ENCODE measurements at regions not wholly inside any gene's neighbourhood (a gene's known extent, or its start where the extent isn't known, plus 50 kb on each side); places are given as distances from the start of the nearest gene placed in this dataset.

DNA sequence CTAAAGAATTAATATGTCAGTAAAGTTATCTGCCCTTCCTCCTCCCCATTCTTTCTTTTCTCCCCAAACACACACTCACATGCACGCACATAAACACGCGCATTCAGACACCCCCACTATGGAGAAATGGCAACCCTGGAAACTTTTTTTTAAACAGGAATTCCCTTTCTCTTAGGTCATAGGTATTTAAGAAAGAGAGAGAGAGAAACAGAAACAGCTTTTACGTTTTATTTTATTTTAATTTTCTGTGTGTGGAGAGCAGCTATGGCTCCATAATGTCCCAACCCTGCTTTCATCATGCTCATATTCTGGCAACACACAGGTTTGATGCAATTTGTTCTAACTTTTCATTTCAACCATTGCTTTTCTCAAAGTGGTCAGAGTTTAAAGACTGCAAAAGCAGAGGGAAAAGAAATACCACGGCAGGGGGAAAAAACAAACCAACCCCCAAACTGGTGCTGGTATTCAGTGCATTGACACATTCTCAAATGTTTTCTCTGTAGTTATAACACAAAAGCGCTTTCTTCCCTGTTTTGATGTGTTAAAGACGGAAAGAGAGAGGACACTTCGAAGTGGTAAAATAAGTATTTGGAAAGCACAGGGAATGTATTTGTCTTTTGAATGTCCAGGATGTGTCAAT, 126.0 kb upstream of the TMEM161B start:
- no peak for DNase-seq

DNA sequence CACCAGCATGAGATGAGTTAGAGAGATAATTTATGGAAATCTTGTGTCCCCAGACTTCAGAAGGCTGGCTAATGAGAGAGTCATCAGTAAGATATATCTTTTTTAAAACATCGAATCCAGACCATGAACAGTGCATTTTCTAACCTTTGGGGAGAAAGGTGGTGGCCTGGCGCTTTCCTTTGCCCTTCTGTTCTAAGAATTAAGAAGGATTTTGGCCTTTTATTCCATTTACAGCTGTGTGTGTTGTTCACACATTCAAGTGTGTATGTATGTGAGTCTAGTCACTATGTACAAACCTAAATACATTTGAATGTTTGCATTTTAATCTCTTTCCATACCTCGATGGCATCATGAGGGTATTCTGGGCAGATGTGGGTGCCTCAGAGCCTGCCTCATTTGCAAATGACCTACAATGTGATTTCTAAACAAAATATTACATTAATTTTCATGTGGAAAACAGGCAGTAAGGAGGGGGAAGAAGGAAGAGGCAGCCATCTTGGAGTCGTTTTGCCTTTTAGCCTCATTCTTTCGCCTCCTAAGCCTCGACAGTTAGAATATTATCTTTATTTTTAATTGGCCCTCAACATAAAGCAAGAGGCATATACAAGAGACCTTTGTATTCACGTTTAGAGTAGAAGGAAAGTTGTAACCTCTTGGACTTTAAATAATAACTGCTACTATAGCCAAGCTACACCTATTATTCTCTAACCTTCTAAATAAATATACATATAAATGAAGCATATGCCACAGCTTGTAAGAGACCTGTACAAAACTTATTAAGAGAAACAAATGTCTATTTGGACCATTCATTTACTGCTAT, 125.3 kb upstream of the TMEM161B start:
- DNase-seq, result no peak

DNA sequence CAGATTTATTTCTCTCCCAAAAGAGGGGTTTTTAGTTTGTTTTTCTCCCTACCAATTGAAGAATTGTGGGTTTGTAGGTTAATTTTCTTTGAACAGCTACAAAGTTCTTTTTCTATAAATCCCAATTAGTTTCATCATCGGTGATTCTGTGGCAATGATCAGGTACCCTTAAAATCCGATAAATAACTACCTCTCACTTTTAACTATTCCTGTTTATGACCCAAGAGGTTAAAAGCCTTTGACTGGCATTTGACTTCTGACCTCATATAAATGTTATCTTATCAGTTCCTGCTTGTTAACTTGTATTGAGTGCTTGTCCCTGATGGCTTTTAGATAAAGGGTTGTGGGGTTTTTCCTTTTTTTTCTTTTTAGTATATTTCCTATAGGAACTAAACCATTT, 124.4 kb upstream of the TMEM161B start:
- DNase-seq, result no peak

DNA sequence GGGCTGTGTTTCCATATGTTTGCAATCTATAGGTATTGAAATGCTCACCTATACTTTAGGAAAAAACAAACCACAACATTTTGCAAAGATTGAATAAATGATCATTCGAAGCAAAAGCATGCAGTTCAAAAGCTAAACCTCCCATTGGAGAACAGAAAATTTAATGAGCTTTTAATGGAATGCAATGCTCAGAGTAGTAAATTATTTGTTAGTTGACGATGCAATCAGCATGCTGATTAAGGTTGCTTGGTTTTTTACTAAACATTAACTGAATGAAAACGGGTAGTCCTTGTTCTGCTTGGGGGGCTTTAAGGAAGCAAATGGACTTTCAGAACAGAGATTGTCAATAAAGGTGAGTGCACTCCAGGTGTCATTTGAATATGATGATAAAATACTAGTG, 123.3 kb upstream of the TMEM161B start:
- no peak for DNase-seq

GRCh38 chr5:88391116-88391515, 122.5 kb upstream of the TMEM161B start:
- DNase-seq, result no peak

DNA sequence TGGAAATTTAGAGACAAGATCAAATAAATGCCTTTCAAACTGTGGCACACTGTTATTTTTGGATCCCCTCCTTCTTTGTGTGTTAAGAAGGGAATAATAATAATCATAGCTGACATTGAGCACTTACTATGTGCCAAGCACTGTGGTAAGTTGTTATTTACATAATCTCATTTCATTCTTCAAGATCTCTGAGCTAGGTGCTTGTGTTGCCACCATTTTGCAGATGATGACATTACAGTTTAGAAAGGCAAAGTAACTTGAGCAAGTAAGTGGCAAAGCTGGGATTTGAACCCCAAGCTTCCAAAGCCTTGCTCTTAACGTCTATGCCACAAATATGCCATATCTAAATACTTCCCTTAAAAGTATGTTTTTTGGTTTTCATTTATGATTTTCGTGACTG, 121.8 kb upstream of the TMEM161B start:
- no peak for DNase-seq

DNA sequence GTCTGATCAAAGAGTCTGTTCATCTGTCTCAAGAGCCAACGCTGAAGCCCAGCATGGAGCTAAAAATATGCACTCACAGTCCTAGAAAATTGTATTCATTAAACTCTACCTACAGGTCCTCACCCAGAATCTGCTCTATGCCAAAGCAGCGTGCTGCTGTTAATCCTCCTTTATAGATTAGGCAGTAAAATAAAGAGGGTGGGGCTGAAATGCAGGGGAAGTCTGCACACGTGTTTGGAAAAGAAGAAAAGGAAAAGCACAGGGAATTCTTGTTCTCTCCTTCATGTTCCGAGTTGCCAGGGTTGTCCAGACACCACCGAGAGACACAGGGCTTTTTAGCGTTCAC, 121.4 kb upstream of the TMEM161B start:
- DNase-seq, result no peak

DNA sequence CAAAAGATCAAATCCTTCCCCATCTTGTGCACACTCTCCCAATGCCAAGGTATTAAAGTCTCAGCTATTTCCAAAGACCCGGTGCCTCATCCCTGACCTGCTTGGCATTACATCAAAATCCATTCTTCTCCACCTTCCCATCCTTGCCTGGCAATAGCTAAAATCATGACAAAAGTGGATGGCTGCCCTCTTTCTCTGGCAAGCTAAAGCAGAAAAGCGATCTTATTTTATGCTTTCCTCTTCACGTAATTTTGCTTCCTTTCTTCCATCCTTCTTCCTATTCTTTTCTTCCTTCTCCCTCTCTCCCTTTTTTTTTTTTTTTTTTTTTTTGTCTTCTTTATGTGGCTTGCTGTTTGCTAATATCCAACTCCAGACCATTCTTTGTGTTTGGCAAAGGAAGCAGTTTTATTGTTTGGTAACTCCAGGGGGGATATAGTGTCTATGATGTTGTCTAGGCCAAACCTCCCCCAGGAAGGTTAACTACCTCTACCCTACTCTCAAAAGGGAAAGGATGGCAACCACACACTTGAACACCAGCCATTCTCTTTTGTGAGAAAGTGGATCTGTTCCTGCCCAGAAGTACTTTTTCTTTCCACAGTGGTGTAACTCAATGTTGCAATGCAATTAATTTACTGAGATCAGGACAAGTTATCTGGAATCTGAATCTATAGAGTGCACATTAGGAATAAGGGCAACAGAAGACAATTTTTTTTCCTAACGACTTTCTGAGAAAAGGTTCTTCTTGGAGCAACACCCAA, 120.9 kb upstream of the TMEM161B start:
- no peak for DNase-seq

DNA sequence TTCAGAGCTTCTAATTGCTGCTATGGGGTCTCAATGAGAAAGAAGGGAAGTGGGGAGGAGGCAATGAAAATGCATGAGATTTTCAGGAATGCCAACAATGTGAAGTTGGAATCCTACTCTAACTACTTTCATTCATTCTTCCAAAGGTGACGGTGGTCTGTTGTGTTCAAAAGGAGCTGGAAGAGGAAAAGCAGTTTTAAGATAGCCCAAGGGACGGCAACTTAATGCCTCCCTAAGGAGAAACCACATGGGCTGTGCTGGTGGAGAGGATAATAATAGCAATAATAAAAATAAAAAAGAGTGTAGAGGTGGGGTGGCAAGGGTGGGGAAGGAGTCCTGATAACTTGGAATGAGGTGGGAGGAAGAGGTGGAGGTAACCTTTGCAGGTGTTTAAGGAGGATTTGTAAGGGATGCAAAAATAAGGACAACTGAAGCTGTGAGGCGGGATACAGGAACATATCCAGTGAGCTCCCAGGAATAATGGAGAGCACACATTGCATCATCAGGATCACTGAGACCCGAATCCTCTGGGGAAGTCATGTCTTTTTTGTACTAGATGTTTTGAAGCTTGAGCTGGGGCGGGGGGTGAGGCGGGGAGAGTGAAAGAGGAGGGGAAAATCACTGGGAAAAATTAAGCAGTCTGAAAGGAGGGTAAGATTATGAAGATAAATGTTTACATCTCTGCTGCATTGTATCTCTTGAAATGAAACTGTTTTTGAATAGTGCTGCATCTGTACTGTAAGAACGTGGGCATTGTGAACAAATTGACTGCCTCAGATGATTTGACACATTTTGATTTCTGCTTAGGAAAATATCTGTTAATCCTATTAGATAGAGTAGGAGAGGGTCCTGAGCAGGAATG, 120.1 kb upstream of the TMEM161B start:
- DNase-seq, result no peak

DNA sequence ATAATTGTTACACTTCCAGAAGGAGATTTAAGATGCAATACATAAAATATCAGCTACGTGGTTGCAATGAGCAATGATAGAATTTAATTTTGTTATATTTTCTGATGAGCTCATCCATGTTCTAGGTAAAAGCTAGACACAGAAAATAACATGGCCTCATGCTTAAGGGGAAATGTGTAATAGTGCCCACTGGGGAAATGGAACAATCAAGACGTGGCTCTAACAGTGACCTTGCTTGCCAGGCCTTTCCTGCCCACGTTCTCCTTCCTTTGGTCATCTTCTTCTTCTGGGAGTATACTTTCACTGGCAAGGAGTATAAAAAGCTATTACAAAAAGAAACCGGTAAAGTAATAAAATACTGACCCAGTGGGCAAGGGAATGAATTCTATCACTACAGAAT, 116.2 kb upstream of the TMEM161B start:
- no peak for DNase-seq

GRCh38 chr5:88380332-88380731, 111.7 kb upstream of the TMEM161B start:
- DNase-seq, result no peak

GRCh38 chr5:88377705-88378656, 109.3 kb upstream of the TMEM161B start:
- DNase-seq, result no peak

DNA sequence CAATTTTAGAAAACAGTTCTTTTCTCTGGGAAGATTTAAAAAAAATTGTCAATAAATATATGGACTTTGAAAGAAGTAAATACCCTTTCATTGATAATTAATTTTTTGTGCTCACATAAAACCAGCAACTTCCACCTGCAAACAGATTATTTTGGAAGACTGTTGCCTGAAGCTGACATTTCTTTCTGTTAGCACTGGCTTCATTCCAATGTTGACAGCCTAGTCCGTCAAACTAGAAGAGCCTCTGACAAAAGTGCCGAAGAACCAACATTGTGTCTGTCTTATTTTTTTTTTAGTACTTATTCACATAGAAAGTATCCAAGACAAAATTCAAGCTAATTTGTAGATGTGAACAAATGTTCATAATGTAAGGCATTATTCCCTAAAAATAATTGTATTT, 108.6 kb upstream of the TMEM161B start:
- no peak for DNase-seq

GRCh38 chr5:88376728-88377127, 108.1 kb upstream of the TMEM161B start:
- DNase-seq, result no peak

DNA sequence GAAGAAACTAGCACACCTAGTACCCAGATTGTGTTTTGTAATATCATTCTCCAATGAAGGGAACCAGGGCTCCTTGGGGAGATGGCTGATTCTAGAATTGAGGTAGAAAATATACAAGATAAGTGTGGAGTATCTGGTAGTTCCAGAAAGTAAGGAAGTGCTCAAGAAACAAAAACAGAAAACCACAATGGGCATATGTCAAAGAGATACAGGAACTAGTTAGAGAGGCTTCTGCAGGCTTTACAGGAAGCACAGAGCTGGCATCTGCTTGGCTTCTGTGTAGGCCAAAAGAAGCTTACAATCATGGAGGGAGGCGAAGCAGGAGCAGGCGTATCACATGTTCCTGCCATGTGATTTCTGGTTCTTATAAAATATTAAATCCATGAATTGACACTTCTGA, 105.7 kb upstream of the TMEM161B start:
- no peak for DNase-seq

GRCh38 chr5:88370824-88371223, 102.2 kb upstream of the TMEM161B start:
- DNase-seq, result no peak

DNA sequence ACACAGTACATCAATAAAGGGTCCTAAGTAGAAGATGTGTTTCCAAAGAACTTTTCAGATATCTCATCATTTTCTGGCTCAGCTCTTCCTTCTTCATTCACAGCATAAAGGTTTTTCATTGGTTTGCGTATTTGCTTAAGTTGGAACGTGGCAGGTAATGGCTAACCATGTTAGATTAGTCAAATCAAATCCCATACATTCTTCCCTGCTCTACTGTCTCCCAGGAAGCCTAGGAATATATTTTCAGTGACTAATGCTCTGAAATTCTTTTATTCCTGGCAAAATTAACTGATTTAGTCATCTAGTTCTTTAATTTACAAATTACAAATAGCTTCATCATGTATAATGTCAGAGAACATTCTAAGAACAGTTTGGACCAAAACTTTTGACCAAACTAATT, 99.6 kb upstream of the TMEM161B start:
- DNase-seq, result no peak

- no peak for DNase-seq
These were observed 96.3 kb upstream of the TMEM161B start for GRCh38 chr5:88364991-88365390.

GRCh38 chr5:88355490-88356050, 86.9 kb upstream of the TMEM161B start:
- no peak for DNase-seq

DNA sequence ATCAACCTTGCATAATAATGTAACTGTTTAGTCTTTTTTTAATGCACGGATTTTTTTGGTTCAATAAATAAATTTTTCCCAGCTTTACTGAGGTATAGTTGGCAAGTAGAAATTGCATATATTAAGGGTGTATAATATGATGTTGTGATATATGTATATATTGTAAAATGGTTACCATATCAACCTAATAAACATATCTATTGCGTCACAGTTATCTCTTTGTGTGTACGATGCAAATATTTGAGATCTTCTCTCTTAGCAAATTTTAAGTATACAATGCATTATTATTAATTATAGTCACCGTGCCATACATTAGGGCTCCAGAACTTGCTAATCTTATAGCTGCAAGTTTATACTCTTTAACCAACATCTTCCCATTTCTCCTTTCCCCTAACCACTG, 57.2 kb upstream of the TMEM161B start:
- no peak for DNase-seq

DNA sequence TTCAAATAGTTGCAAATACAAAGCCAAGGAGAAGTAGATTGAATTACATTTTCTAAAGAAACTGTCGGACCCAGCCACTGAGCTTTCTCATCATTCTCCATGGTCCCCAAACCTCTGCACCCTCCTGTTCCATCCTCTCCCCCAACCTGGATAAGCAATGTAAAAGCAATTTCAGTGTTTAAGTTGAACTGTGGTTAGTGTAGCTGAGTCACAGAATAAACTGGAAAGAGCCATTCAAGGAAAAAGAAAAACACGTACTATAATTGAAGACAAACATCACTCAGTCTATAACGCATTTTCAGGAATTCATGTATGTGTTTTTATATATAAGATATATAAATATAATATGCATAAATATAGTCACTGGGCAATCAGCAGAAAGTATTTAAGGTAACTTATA, 54.1 kb upstream of the TMEM161B start:
- DNase-seq, result no peak

Measured in activated naive CD4-positive, alpha-beta T cell treated with Interleukin-2 at 50 U/mL for 16 hours (primary cell).